Ovary (tissue), 7 donors: ENCODE measurements at regions not wholly inside any gene's neighbourhood (a gene's known extent, or its start where the extent isn't known, plus 50 kb on each side); places are given as distances from the start of the nearest gene placed in this dataset.

Experiments used
- DNase-seq, 5 donors: peaks; one replicate each; pipeline ENCODE4 v3.0.0-alpha.2; 2019 to 2020
- H3K27ac ChIP-seq, 2 donors: fragments of 200-600 bp; one replicate each; pipeline versions ENCODE4 v1.5.1 to v1.8.0; 2019 to 2022
- H3K27me3 ChIP-seq: fragments of 200-600 bp; one replicate; pipeline ENCODE4 v1.8.0; 2022
- H3K36me3 ChIP-seq: fragments of 200-600 bp; sonication (generic); one replicate; pipeline ENCODE4 v1.5.1; 2019
- H3K4me1 ChIP-seq: one replicate; pipeline ENCODE4 v1.8.1; 2013; ENCODE audit warnings: mild to moderate bottlenecking, moderate library complexity; ENCODE audit not compliant: insufficient read depth
- H3K4me3 ChIP-seq: fragments of 200-600 bp; sonication (generic); one replicate; pipeline ENCODE4 v1.5.1; 2017
- H3K9me3 ChIP-seq, 2 donors: fragments of 200-600 bp in 1 of 2; sonication (generic) in 1 of 2; one replicate each; pipeline versions ENCODE4 v1.5.1 to v1.8.1; 2013 to 2019; ENCODE audit warnings: mild to moderate bottlenecking in 1 of 2, moderate library complexity in 1 of 2
- EP300 ChIP-seq: sonication (generic); formaldehyde crosslinking; IDR thresholded peaks from one replicate; pipeline ENCODE4 v1.6.1; 2017; ENCODE audit warnings: antibody characterized with exemption
- POLR2A ChIP-seq: fragments of 450-650 bp; IDR thresholded peaks from one replicate; pipeline ENCODE4 v1.6.1; 2017; ENCODE audit warnings: antibody characterized with exemption, mild to moderate bottlenecking, moderate library complexity
- WGBS, 3 donors: extraction: QIAGEN DNeasy Blood & Tissue Kit in 1 of 3; methylation state at CpG; one replicate each; pipeline versions ENCODE4 v1.1.5 to v1.1.7; 2013 to 2017; 5-methylcytosine and 5-hydroxymethylcytosine counted together
- intact Hi-C, 4 donors: fragments of 100-400 bp; cut with DNase I; formaldehyde crosslinking; loops; one replicate each; pipeline versions ENCODE4 v1.11.0 to v1.15.1; 2022 to 2023
- TF ChIP-seq, protein P1 (sequence below), 3 donors: fragments of 450-650 bp in 2 of 3; fragments of 200-600 bp in 1 of 3; IDR thresholded peaks; one replicate each; pipeline versions ENCODE4 v1.5.1 to v1.8.0; 2016 to 2022; ENCODE audit warnings: antibody characterized with exemption in 3 of 3, mild to moderate bottlenecking in 1 of 3
- donor health status: DM: no; HTN: no; CAD: no; lungs with moderate emphysema.
- donor health status: DM: no; HTN: no; CAD: no.
- donor health status: Bipolar disorder and iron deficiency.
- donor health status: DM: no; HTN: no; CAD: no.
- donor health status: DM: yes; HTN: yes; CAD: no.

GRCh38 chr6:11432091-11432490 lies 105.5 kb upstream of the TMEM170B start:
- Histone ChIP-seq H3K4me3 (no peak overlapping the region), H3K4me1 (no peaks in the 10 kb centered on the region), H3K36me3 (no peaks in the 10 kb centered on the region), H3K27ac (no peak overlapping the region), H3K9me3 (no peaks in the 10 kb centered on the region), H3K27me3 (no peaks in the 10 kb centered on the region)
- WGBS, 3 donors, result 72 to 79% (median 76%) methylated on average over 6 of the region's 6 CpGs
- no peak for DNase-seq
- TF ChIP-seq EP300 (no peak), POLR2A (no peak)
- TF ChIP-seq, protein P1, sequence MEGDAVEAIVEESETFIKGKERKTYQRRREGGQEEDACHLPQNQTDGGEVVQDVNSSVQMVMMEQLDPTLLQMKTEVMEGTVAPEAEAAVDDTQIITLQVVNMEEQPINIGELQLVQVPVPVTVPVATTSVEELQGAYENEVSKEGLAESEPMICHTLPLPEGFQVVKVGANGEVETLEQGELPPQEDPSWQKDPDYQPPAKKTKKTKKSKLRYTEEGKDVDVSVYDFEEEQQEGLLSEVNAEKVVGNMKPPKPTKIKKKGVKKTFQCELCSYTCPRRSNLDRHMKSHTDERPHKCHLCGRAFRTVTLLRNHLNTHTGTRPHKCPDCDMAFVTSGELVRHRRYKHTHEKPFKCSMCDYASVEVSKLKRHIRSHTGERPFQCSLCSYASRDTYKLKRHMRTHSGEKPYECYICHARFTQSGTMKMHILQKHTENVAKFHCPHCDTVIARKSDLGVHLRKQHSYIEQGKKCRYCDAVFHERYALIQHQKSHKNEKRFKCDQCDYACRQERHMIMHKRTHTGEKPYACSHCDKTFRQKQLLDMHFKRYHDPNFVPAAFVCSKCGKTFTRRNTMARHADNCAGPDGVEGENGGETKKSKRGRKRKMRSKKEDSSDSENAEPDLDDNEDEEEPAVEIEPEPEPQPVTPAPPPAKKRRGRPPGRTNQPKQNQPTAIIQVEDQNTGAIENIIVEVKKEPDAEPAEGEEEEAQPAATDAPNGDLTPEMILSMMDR (IDR thresholded peaks at IDR 0.05), result no peak
- intact Hi-C loops, result no loop called here

DNA sequence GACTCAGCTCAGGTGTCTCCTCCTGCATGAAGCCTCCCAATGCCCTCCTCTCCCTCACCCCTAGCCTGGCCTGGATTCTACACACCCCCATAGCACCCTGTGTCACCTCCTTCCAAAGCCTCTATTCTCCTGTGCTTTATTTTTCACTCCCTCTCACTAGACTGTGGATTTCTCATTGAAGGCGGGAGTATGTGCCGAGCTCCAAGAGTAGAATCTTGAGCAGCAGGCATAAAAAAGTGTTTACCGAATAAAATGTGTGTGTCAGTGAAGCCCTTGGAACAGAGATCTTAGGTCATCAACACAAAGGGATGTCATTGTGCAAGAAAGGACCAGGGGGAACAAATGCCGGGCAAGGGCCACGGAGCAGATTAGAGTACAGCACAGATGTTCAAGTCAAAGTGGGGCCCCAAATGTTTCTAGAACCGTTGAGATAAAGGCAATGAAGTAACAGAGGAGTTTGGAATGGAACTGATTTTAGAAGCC lies 106.1 kb upstream of the TMEM170B start:
- Histone ChIP-seq H3K9me3 (no peaks in the 10 kb centered on the region), H3K36me3 (no peaks in the 10 kb centered on the region), H3K27me3 (no peaks in the 10 kb centered on the region), H3K4me1 (no peaks in the 10 kb centered on the region), H3K4me3 (no peak overlapping the region), H3K27ac (no peak overlapping the region)
- 81 to 87% (median 83%) methylated on average over 6 of the region's 6 CpGs for WGBS, 3 donors
- TF ChIP-seq EP300, result no peak
- DNase-seq, result no peak
- intact Hi-C loops, result no loop called here

DNA sequence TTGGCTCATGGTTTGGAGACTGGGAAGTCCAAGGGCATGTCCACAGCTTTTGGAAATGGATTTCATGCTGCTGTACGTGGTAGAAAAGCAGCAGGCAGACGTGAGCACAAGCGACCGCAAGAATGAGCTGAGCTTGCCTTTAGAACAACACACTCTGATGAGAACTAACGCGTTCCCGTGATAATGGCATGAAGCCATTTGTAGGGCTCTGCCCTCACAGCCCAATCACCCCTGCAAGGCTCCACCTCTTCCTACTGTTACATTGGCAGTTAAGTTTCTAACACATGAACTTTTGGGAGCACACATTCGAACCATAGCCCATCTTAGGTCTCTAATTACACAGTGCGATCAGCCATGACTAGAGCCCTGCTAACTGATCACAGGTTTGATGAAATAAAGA lies 107.5 kb upstream of the TMEM170B start:
- no peak overlapping the region for H3K4me3 ChIP-seq
- H3K36me3 ChIP-seq, result no peaks in the 10 kb centered on the region
- peaks cover 3% of the 10 kb centered on the region for H3K4me1 ChIP-seq
- intact Hi-C loops, result no loop called here
- H3K27ac ChIP-seq, result no peak overlapping the region
- H3K9me3 ChIP-seq, result no peaks in the 10 kb centered on the region
- no peaks in the 10 kb centered on the region for H3K27me3 ChIP-seq
- 74 to 81% (median 77%) methylated on average over 9 of the region's 9 CpGs for WGBS, 3 donors
- DNase-seq, result no peak
- TF ChIP-seq, protein P1 (IDR thresholded peaks at IDR 0.05), result no peak
- TF ChIP-seq EP300 (no peak), POLR2A (no peak)

GRCh38 chr6:11429577-11429976 lies 108.0 kb upstream of the TMEM170B start:
- peaks cover 3% of the 10 kb centered on the region for H3K4me1 ChIP-seq
- 89 to 99% (median 90%) methylated on average over 2 of the region's 2 CpGs for WGBS, 3 donors
- TF ChIP-seq EP300 (no peak), POLR2A (no peak)
- TF ChIP-seq, protein P1 (IDR thresholded peaks at IDR 0.05), result no peak

DNA sequence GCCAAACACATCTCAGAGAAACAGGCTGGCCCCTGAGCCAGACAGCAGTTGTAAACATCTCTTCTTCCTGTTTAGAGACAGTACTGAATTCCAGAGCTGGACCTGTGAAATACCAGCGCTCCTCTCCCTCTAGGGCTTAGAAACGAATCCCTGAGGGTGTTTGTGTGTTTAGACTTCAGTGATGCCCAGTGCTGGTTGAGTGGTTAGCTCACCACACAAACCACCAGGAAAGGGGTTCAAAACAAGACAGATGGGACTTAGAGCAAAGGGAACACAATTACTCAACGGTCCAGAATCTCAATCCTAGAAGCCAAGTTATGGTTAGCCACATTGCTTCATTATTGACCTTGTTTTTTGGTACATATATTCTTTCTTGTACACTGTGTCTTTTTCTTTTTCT lies 108.7 kb upstream of the TMEM170B start:
- Histone ChIP-seq H3K36me3 (no peaks in the 10 kb centered on the region), H3K4me1 (peaks cover 3% of the 10 kb centered on the region), H3K27ac (no peak overlapping the region), H3K27me3 (no peaks in the 10 kb centered on the region), H3K4me3 (no peak overlapping the region), H3K9me3 (no peaks in the 10 kb centered on the region)
- intact Hi-C loops, result no loop called here
- no peak for DNase-seq
- 8 to 24% (median 10%) methylated on average over 3 of the region's 3 CpGs for WGBS, 3 donors
- TF ChIP-seq EP300 (no peak), POLR2A (no peak)
- TF ChIP-seq, protein P1 (IDR thresholded peaks at IDR 0.05), result no peak

More at GRCh38 chr6:11429577-11429976, 108.0 kb upstream of the TMEM170B start:
- Histone ChIP-seq H3K27ac (no peak overlapping the region), H3K27me3 (no peaks in the 10 kb centered on the region), H3K36me3 (no peaks in the 10 kb centered on the region), H3K4me3 (no peak overlapping the region), H3K9me3 (no peaks in the 10 kb centered on the region)
- intact Hi-C loops, result no loop called here
- DNase-seq, result no peak
